ENCODE measurements at regions not wholly inside any gene's neighbourhood (a gene's known extent, or its start where the extent isn't known, plus 50 kb on each side); places are given as distances from the start of the nearest gene placed in this dataset.

DNA sequence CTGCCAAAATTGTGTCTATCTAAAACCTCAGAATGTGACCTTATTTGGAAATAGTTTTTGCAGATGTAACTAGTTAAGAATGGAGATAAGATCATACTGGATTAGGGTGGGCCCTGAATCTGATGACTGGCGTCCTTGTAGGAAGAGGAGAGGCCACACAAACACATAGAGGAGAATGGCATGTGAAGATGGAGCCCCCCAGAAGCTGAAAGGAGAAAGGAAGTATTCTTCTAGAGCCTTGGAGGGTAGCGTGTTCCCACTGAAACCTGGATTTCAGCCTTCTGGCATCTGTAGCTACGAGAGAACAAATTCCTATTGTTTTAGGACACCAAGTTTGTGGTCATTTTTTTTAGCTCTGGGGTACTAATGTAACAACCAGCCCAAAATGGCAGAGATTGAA is 423.0 kb upstream of the TPM1 start:
- no peak for DNase-seq

DNA sequence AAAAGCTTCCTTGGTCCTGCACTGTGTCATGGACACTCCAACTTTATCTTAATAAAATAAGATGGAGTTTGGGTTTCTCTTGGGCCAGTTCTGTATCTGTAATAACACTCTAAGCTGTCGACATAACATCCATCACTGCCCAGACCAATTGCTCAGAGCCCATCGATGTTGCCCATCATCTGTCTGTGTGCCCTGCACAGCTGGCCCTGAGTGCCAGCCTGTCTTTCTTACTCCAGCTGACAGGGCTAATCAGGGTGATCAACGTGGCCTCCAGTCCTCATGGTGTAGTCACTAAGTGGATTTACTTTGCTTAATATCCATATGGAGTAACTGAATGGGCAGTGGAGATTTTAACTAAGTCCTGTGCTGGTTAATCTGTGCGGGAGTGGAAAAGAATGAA is 419.8 kb upstream of the TPM1 start:
- no peak for DNase-seq

DNA sequence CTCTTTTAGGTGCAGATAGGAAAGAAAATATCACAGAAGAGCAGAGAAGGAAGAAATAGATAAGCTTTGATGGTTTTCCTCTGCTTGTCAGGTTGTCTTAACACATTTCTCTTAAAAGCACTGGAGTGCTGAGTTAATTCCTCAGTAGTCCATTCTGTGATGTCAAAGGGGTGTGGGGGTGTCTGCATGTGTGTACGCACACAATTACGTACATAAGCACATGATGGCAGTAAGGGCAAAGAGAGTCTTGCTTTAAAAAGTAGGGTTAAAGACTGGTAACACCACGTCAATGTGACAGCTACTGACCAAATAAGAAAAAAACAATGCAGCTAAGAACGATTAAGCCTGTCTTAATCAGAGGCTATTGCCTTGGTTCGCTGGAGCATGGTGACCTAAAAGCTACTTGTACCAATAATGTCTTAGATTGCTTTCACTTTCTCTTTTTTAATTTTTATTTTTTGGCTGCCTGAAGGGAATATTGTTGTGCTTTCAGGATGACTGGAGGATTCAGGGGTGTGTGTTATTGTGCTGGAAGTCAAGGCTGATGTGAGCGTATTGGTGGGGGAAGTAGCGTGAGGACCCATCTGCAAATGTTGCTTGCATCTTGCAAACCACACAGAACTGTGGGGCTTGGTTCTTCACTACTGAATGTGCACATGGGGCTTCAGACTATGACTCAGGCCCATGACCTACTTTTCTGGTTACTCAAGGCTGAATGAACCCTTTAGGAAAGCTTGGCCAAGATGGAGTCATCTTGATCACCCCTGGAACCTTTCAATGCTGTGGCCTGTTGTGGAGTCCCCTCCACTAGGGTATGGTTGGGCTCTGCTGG is 417.8 kb upstream of the TPM1 start:
- DNase-seq, result no peak

DNA sequence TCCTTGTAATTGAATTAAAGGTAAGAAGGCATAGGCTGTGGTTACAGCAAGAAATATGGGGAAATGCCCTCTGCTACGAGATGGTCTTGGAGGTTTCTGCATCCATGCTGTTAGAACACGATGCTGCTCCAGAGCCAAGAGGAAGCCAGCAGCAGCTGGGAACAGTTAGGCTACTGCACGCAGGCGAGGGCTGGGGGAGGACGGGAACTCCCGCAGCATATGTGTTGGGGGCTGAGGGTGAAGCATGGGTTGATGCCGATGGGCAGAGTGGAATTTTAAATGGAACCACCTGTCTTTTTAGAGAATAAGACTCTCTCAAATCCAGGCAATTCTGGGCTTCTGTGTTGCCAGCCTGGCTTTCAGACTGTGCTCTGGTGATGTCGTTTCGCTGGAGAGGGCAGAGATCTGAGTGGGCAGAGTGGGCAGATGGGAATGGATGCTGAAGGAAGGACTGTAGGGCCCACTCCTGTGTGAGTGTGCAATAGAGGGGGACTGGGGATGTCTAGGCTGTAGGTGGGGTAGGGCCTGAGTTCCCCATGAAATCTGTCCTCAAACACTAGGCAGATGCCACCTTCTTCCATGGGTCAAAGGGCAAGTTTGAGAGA is 417.0 kb upstream of the TPM1 start:
- DNase-seq, result no peak

DNA sequence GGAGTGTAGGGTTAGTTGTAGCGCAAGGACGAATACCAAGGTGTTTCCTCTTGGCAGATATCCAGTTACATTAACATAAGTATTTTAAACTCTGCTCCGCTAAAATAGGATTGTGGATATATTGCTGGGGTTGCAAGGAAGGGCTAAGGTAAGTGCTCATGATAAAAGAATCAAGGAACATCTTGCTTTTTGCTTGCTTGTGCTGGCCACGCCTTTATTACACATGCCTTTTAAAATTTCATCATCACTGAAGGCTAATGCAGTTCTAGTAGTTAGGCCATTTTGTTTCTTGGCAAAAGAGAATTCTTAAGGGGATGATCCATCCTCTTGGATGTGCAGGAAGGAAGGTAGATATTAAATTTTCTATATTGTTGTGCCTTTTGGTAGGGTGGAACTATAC is 415.6 kb upstream of the TPM1 start:
- DNase-seq, result no peak

DNA sequence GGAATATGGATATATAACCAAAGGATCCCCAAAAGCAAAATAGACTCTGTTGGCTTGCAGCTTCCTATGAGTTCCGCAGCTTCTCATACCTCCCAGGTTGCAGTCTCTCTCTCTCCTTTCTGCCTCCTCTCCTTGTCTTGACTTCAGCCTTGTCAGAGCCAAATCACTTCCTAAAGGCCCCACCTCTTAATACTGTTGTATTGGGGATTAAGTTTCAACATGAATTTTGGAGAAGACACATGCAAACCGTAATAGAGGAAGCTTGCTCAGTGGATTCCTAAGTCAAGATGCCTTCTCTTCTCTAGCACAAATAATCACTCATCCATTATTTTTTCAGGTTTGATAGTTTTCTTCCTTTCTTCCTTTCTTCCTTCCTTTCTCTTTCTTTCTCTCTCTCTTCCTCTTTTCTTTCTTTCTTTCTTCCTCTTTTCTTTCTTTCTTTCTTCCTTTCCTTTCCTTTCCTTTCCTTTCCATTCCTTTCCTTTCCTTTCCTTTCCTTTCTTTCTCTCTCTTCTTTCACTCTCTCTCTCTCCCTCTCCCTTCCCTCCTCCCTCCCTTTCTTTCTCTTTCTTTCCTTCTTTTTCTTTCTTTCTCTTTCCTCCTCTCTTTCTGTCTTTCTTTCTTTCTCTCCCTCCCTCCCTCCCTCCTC is 411.3 kb upstream of the TPM1 start:
- no peak for DNase-seq

DNA sequence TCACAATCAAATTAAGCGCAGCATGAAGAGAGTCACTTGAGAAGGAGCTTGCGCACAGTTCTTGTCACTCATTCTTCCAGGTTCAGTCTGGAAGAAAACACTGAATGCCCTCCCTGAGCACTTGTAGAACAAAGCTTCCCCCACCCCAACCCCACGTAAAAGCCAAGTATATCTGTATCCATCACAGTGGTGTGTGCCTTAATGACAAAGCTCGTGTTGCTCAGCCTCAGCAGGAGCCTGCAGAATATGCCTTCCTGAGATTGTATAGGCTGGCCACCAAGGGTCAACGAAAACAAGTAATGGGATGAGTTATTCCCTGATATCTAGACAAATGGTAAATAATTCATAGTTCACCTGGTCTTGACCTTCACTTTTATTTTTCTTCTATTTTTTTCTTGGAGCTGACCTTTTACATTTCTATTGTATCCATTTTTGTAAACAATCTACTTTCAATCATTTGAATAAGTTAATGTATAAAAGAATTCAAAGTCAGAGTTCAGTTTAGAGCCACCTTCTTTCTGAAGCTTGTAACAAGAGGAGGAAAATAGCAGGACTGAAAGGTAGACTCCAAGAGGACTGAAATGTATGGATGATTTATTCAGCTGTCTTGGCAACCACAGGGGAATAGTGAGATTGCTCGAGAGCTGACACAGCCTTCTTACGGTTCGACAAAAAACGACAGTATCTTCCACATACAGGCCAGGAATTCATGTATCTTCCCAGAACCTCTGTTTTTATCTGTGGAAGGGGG is 405.5 kb upstream of the TPM1 start:
- no peak for DNase-seq

DNA sequence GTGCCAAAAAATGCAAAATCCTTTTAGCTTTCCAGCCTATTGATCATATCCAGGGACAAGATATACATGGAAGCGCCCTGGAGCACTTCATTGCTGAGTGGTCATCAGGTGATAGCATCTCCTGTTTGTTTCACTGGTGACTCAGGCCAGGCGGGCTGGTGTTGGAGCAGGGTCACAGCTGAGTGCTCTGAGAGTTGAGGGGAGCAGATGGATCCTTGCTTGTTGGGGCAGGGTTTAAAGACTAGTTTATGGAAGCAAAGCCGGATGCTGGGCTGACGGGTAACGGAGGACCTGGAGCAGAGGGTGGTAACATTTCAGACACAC is 405.0 kb upstream of the TPM1 start:
- DNase-seq, result no peak

DNA sequence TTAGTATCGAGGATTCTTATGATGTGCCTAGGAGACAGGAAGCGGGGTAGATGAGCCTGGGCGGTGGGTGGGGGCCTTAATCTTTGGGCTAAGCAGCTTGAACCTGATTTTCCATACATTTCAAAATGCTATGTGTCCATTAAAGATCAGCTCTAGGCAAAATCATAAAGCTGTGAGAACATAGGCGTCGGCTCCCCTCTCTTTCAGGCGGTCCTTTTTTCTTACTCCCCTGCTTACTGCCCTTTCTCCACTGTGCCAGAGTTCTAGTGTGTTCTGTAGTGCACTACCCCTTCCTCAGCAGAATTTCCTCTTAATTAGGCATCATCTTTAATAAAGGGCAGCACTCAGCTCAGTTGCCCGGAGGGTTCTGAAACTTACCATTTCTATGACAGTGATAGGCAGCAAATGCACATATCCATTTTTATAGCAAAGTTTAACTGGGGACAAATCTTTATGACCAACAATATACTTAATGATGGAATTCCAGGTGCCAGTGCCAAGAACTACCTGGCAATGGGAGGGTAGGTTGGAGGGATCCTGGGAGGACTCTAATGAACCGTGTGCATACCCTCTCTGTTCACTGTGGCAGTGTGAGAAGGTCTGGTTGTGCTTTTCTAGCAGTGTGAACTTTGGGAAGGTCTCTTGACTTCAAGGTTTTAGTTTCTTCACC is 404.5 kb upstream of the TPM1 start:
- DNase-seq, result no peak

DNA sequence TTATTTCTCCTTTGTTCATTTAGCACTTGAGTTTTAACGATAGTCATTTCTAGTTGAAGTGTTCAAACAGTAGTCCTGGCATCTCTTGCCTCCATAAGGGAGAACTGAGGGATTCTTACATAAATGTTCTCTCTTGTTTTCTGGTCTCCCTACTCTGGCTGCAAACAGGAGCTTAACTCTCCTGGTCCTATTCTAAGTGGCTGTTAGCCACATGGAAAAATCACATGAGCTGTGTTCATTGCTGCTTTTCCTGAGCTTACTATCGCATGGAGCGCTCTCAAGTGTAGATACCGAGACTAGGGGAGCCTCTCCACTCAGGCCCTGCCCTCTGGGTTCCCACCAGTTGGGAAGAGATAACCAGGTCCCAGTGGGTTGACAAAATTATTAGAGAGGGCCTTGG is 403.1 kb upstream of the TPM1 start:
- DNase-seq, result no peak

DNA sequence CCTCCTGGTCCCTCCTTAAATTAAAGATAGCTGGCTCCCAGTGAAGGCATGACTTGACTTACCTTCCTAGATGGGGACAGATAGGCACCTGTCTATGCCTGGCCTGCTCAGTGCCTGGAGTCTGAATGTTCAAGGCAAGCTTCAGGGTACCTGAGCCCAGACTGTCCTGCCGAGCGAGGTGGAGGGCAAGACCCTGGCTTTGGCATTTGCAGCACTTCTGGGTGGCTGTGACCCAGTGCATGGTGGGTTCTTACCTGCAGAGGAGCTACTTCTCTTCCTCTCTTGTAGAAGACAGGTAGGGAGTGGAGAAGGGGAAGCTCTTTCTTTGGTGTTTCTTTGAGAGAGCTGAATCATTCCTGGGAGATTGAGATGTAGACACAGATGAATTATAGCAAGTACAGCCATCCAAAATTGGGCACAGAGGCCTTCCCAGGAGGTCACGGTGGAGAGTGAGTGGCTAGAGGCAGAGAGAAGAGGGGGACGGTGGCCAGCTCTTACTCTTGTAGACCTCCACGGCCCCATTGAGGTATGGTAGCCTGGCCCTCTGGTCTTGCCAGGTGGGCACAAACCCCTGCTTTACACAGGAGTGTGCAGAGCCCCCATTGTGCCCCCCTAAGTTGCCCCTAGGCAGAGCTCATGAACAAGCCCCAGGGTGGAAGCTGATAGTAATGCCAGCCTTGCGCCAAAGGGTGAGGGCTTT is 402.5 kb upstream of the TPM1 start:
- DNase-seq, result no peak

DNA sequence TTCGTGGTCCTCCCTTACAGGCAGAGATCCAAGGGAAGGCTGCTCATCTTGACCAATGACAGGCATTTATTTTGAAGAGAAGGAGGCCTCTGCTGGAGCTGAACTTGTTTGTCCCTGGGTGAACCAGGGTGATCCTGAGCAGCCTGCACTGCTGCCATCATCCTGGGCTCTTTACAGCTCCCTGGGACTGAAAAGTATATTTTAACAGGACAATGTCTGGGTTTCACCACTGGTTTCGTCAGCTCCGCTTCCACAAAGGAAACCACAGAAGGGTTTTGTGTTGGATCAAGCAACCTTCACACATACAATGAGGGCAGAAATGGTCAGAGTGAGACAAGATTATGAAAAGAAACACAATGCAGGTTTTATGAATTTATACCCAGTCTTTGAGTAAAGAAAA is 400.7 kb upstream of the TPM1 start:
- DNase-seq, result no peak

DNA sequence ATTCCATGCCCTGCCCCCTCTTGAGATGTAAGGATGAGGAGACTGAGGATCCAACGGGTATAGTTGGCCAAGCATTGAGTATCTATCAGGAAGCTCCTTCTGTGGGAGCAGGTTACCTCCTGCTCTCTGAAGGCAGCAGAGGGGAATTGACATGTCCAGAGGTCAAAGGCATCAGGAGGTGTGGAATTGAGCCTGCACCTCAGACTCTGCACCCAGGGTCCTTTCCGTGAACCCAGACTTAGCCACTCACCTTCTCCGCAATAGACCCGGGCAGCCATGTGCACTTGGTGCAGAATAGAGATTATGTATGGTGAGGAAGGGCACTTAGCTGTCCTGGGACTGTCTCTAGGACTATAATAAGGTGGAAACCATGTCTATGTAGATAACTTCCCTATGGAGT is 399.0 kb upstream of the TPM1 start:
- no peak for DNase-seq

DNA sequence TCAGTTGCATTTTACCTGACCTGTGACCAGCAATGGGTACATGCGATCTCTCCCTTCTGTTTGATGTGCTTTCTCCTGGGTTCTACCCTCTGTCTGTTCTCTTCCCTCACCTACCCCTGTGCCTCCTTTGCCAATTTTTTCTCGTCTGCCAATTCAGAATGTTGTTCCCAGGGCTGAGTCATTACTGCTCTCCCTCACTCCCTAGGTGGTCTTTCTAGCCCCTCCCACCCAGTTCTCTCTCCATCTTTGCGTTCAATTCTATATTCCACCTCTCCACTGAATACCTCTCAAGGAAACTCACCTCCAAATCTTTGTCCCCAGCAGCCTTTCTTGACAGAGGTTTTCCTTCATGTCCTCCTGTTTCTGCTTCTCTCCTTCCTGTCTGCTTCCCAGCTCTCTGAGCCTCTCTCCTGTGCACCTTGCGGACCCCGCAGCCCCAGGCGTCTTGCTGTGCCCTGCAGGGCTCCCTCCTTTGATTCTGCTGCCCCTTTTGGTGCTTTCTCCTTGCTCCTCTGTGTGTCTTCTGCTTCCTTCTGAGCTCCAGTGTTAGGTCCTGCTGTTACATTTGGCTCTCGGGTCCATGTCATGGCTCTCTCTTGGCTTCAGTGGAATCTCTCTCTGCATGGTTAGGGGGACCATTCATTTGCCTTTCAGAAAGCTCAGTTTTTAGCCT is 398.2 kb upstream of the TPM1 start:
- DNase-seq, result no peak

DNA sequence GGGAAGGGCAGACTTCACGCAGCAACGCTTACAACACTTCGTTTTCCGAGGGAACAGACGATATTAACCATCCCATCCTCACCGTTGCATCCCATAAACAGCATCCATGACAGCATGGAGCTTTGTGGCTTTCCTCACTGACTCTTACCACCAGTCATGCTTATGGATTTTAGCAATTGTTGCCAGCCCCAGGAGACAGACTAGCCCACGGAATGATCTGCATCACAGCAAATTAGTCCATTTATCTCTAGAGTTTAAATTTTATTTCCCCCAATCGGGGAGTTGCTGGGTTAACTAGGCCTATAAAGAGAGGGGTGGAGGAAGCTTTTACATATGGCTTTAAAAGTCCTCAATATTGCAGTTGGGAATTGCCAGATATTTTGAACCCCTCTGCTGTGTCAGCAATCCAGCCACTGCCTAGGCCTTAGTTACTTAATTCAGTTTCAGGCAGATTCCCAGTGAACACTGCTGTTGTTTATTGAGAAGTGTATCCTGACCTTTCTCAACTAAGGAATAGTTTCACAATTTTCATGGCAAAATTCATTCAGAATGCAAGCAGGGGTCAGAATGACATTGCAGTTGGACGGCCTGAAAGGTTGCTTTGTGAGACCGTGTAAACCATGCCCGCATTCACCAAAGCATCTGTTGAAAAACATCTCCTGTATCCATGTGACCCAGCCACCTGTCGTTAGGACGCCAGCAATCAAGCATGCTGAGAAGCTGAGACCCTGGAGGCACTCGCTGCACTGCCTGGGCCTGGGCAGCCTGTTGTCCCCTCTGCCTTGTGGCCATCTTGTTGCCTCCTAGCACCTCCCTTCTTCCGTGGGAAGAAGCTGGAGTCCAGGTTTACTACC is 397.4 kb upstream of the TPM1 start:
- DNase-seq, result no peak

DNA sequence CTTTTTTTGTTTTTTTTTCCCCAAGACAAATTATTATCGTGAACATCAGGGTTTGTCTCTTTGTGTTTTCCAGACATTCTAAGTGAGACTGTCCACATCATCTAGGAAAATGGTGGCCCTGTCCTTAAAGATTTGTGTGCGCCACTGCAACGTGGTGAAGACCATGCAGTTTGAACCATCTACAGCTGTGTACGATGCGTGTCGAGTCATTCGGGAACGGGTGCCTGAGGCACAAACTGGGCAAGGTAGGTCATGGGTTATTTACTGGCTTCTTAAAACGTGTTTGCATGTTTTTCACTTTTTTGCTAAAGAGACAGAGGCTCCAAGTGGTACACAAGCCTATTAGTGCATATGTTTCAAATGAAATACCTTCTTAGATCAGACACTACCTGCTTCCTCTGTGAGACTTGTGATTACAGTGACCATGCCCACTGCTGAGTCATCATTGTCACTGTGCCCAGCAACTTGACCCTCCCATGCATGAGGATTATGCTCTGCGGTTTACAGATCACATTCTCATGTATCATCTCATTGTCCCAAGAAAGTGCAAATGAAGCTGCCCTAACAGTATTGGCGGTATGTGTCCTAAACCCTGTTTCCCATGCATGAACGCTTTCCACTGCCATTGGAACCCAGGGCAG is 395.2 kb upstream of the TPM1 start:
- DNase-seq, result peak; percentile 20

DNA sequence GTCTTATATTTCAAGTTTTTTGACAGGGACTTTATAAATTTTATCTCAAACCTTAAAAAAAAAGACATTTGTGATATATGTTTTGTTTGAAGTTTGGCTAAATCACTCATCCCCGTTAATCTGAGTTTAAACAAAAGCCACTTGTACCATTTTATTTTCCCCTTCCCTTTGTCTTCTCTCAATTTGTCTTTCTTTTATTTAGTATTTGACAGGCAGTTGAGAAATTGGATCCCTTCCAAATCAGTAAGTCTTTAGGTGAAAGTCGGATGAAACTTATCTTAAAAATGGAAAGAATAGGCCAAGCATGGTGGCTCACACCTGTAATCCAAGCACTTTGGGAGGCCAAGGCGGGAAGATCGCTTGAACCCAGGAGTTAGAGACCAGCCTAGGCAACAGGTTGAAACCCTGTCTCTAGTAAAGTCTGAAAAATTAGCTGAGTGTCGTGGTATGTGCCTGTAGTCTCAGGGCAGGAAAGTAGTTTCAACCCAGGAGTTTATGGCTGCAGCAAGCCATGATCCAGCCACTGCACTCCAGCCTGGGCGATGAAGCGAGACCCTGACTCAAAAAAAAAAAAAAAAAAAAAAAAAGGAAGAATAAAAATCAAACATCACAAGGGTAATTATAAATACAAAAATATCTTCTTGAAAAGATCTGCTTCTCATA is 394.6 kb upstream of the TPM1 start:
- DNase-seq, result no peak

DNA sequence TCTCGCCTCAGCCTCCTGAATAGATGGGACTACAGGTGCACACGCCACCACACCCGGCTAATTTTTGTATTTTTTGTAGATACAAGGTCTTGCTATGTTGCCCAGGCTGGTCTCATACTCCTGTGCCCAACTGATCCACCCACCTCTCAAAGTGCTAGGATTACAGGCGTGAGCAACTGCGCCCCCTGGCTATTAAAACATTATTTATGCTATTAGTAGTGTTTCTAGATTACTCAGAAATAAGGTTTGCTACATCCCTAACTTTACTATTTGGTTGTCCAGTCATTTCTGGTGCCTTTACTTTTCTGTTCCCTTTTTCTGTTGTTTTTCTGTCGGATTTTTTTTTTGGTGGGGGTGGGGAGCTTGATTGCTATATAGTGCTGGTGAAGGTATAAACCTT is 393.6 kb upstream of the TPM1 start:
- no peak for DNase-seq

DNA sequence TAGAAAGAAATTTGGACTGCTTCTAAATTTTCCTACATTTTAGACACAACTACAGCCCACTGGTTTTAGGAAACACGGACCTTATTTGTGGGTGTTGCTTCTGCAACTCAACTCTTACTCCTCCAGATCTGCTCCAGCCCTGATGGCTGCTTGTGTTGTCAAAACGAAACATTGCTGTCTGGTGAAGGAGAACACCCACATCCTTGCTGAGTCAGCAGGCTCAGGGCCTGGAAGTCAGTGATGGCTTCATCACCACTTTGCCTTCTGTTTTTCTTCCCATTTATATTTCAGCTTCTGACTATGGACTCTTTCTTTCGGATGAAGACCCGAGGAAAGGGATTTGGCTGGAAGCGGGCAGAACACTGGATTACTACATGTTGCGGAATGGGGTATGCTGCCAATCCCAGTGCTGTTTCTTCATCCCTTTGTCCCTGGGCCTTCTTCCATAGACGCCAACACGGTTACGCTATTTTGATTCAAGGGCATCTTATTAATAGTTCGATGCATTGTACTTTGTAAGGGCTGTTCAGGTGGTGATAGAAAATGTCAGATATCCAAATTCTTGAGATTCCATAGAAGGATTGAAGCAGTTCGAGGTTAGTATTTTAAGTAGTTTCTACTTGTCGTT is 392.6 kb upstream of the TPM1 start:
- no peak for DNase-seq
